Activated CD8-positive, alpha-beta memory T cell treated with anti-CD3 and anti-CD28 coated beads, Interleukin-2, amount 50 U/mL, for 1 hour (primary cell): ENCODE measurements at regions not wholly inside any gene's neighbourhood (a gene's known extent, or its start where the extent isn't known, plus 50 kb on each side); places are given as distances from the start of the nearest gene placed in this dataset.
"Not testable (repeated sequence)": the region's sequence is repeated elsewhere in the genome, so short reads cannot be mapped to it uniquely, and the experiment has no call there.

ENCODE experiments used
- DNase-seq: peaks from one replicate; pipeline ENCODE4 v3.0.0-alpha.2; 2020; ENCODE audit errors: extremely low read depth

DNA sequence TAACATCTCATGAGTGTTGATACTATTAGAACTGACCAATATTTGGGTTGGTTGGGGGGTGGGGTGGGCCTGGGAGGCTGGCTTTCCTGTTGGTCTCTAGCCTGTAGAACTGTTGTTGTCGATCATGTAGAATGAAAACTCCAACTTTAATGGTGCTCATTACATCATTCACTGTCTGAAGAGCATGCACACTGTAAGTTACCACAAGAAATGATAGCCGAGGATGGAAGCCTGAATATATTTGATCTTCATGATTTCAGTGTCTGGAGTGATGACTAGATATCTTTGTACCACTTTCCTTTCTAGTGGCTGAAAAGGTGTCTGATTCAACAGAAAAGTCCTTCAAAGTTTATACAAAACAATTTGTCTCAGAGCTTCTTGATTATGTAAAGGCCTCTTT, 123.6 kb downstream of the XCL2 start:
- DNase-seq: no peak

- DNase-seq: no peak
Measured at GRCh38 chr1:168419736-168420135, 124.1 kb downstream of the XCL2 start.

- no peak for DNase-seq
Measured at GRCh38 chr1:168416220-168416619, 127.6 kb downstream of the XCL2 start.

DNA sequence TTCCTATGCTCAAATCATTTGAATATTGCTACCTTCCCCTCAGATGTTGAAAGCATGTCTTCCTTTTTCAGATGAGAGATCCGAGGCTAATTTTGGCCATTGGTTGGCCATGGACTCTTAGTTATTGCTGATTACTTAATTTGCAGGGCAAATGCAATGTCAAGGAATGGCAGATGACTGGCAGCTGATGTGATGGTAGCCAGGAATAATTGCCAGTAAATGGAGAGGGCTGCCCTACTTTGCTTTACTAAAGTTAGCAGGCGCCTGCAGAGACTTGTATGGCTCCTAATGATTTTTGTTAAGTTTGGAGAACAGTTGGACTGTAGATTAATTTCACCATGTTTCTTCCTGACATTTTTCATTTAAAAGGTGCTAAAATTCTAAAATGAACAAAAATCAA, 128.9 kb downstream of the XCL2 start:
- DNase-seq: no peak

GRCh38 chr1:168410464-168410863, 129.8 kb downstream of the TBX19 start:
- no peak for DNase-seq

DNA sequence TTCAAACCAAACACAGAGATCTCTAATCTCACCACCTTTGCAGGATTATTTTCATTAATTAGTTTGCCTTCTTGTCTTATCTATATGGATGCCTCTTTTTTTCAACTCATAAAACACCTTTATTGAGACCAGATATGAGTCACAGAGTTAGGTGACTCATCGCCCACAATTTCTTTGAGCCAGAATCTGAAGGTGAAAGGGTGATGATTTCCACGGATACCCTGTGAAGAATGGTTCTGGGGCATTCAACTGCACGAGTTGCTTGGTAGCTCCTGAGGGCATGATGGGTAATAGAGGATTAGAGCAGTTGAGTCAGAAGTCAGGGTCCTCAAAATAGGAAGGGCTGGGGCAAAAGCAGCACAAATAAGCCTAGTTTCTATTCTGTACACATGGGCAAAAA, 128.2 kb downstream of the TBX19 start:
- DNase-seq: peak; percentile 23

- no peak for DNase-seq
Measured at GRCh38 chr1:168408539-168408865, 127.8 kb downstream of the TBX19 start.

- no peak for DNase-seq
Measured at GRCh38 chr1:168407832-168408538, 127.3 kb downstream of the TBX19 start.

DNA sequence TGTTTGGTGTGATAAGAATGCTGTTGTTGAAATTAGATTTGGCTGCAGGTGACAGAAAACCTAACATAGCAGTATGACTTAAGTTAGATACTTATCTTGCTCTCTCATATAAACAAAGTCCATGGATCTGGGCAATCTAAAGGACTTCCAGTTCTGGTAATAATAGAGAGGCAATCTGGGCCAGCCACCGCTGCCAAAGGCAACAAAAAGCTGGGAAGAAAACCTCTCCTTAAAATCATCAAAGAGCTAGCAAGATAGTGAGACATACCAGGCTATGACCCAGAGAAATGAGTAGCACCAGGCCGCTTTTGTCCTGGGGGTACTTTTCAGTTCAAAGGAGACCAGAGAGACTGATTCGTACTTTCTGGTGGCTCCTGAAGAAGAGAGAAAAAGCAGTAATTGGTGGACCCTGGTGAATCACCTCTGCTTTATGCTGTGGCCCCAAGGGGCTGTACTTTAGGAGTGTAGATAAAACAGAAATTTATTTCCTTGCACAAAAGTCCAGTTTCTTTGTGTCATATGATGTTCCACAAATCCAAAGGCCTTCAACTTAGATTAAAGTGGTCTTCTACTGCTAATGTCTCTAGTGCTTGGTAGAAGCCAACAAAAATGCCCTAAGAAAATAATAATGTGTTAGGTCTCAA, 125.4 kb downstream of the TBX19 start:
- DNase-seq: no peak

- no peak for DNase-seq
Measured at GRCh38 chr1:168403140-168403539, 122.5 kb downstream of the TBX19 start.

DNA sequence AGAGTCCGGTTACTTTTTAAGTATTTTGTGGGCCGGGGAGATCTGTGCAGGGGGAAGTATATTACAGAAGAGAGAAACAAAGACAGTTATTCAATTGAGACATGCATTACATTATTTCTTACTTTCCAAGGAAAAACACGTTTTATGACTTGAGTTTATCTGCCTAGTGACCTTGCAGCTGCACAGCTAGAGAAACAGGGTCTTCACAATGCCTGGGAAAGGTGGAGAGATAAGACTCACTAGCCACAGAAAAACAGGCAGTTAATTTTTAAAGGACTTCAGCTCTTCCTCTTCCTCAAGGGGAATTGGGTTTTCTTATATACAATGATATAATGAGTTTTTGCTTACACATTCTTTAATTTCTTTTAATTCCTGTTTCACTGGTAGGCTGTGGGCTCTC, 121.8 kb downstream of the TBX19 start:
- not testable (repeated sequence) for DNase-seq

- DNase-seq: no peak
Measured at GRCh38 chr1:168401341-168401740, 120.7 kb downstream of the TBX19 start.

DNA sequence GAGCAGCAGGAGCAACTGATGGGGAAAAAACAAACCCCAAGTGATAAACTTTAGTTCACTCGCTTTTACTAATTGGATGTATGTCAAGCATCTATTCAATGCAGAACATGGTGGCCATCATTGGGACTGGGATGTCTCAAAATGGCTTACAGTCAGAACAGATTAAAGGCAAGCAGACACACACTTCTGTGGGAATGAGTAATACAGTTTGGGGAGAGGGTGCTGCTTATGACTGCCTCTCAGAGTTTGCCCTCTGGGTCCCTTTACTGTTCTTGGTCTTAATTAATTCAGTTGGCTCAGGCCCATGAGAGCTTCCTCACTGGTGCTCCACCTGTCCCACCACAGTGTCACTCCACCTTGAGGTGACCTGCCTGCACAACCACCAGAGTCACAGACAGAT, 119.5 kb downstream of the TBX19 start:
- DNase-seq: no peak

- no peak for DNase-seq
Measured at GRCh38 chr1:168397806-168398205, 117.1 kb downstream of the TBX19 start.

GRCh38 chr1:168396940-168397684, 116.4 kb downstream of the TBX19 start:
- no peak for DNase-seq

GRCh38 chr1:168396508-168396907, 115.8 kb downstream of the TBX19 start:
- no peak for DNase-seq

GRCh38 chr1:168394858-168395257, 114.2 kb downstream of the TBX19 start:
- no peak for DNase-seq

DNA sequence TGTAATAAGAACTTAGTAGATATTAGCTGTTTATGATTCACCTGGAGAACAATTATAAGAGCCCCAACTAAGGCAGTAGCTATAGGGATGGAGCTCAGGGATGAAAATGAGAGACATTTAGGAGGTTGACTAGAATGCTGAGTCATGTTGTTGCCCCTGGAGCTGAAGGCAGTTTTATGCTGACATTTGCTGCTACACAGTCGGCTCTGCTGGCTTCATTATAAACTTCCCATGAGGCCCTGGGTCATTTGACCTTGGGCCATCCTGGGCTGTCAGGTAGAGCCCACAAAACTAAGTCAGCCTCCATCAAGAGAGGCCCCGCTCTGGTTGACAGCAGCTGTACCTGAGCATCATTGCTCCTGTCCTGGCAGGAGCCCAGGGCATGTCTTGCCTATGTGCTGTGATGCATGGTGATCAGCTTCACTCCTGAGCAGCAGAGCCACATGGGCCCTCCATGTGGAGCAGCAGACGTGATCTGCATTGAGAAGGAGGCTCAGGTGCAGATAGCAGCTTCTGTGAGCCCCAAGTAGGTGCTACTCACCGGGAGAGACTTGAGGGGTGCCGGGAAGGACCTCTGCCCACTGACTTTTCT, 112.4 kb downstream of the TBX19 start:
- no peak for DNase-seq

- no peak for DNase-seq
Measured at GRCh38 chr1:168391851-168392681, 111.4 kb downstream of the TBX19 start.

DNA sequence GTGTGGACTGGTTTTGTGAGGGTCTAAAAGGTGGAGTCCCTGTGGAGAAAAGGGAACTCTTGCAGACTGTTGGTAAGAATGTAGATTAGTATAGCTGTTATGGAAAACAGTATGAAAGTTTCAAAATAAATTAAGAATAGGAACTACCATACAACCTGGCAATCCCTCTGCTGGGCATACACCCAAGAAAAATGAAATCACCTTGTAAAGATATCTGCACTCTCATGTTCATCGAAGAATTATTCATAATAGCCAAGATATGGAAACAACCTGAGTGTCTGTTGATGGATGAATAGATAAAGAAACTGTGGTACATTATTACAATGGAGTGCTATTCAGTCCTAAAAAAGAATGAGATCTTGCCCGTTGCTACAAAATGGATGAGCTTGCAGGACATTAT, 109.6 kb downstream of the TBX19 start:
- no peak for DNase-seq

GRCh38 chr1:168387781-168388760, 107.4 kb downstream of the TBX19 start:
- no peak for DNase-seq
